Muscle layer of colon (tissue), 2 donors: ENCODE measurements at regions not wholly inside any gene's neighbourhood (a gene's known extent, or its start where the extent isn't known, plus 50 kb on each side); places are given as distances from the start of the nearest gene placed in this dataset.
"Not testable (repeated sequence)": the region's sequence is repeated elsewhere in the genome, so short reads cannot be mapped to it uniquely, and the experiment has no call there.

Experiments
- H3K27ac ChIP-seq: one replicate; pipeline ENCODE4 v1.7.0; 2013; ENCODE audit warnings: low read depth, mild to moderate bottlenecking, low read length, moderate library complexity
- H3K27me3 ChIP-seq, 2 donors: one replicate each; pipeline ENCODE4 v1.7.0; 2013; ENCODE audit warnings: low read length in 2 of 2, mild to moderate bottlenecking in 2 of 2; ENCODE audit not compliant: insufficient read depth in 2 of 2, control insufficient read depth in 1 of 2
- H3K36me3 ChIP-seq: one replicate; pipeline ENCODE4 v1.7.0; 2013; ENCODE audit warnings: mild to moderate bottlenecking, low read length; ENCODE audit not compliant: insufficient read depth
- H3K4me1 ChIP-seq: one replicate; pipeline ENCODE4 v1.7.0; 2013; ENCODE audit warnings: mild to moderate bottlenecking, low read length; ENCODE audit not compliant: insufficient read depth
- H3K4me3 ChIP-seq, 2 donors: one replicate each; pipeline ENCODE4 v1.7.0; 2013; ENCODE audit warnings: low read length in 2 of 2, low read depth in 1 of 2, mild to moderate bottlenecking in 1 of 2, moderate library complexity in 1 of 2
- H3K9ac ChIP-seq: one replicate; pipeline ENCODE4 v1.7.0; 2013; ENCODE audit warnings: low read length
- H3K9me3 ChIP-seq: one replicate; pipeline ENCODE4 v1.7.0; 2013; ENCODE audit warnings: mild to moderate bottlenecking, low read length
- donor health status: abdominal sarcoma.
- donor health status: Adenocarcinoma of cecum.

- no peak overlapping the region for H3K27ac ChIP-seq
- H3K4me3 ChIP-seq: no peak overlapping the region
- H3K27me3 ChIP-seq: peaks cover 0 to 11% of the 10 kb centered on the region in 2 donors
- no peaks in the 10 kb centered on the region for H3K36me3 ChIP-seq
- H3K9me3 ChIP-seq: no peaks in the 10 kb centered on the region
- no peaks in the 10 kb centered on the region for H3K4me1 ChIP-seq
- H3K9ac ChIP-seq: no peak overlapping the region
Observed at GRCh38 chr4:1571165-1572009, 112.7 kb downstream of the FAM53A start.

- H3K36me3 ChIP-seq: no peaks in the 10 kb centered on the region
- H3K9ac ChIP-seq: no peak overlapping the region
- no peak overlapping the region for H3K27ac ChIP-seq
- no peaks in the 10 kb centered on the region for H3K9me3 ChIP-seq
- H3K4me3 ChIP-seq: no peak overlapping the region
- peaks cover 0 to 18% of the 10 kb centered on the region in 2 donors for H3K27me3 ChIP-seq
- no peaks in the 10 kb centered on the region for H3K4me1 ChIP-seq
Observed at GRCh38 chr4:1570291-1571164, 113.6 kb downstream of the FAM53A start.

GRCh38 chr4:1569461-1570151 lies 114.5 kb downstream of the FAM53A start:
- H3K4me1 ChIP-seq: no peaks in the 10 kb centered on the region
- H3K36me3 ChIP-seq: no peaks in the 10 kb centered on the region
- no peak overlapping the region for H3K4me3 ChIP-seq
- H3K9me3 ChIP-seq: no peaks in the 10 kb centered on the region
- H3K27ac ChIP-seq: no peak overlapping the region
- no peak overlapping the region for H3K9ac ChIP-seq
- H3K27me3 ChIP-seq: peaks cover 7 to 27% of the 10 kb centered on the region in 2 donors

- H3K4me1 ChIP-seq: no peaks in the 10 kb centered on the region
- no peaks in the 10 kb centered on the region for H3K36me3 ChIP-seq
- no peak overlapping the region for H3K27ac ChIP-seq
- no peaks in the 10 kb centered on the region for H3K9me3 ChIP-seq
- H3K9ac ChIP-seq: no peak overlapping the region
- no peak overlapping the region for H3K4me3 ChIP-seq
- H3K27me3 ChIP-seq: peaks cover 7 to 34% of the 10 kb centered on the region in 2 donors
Observed at GRCh38 chr4:1568855-1569460, 115.2 kb downstream of the FAM53A start.

GRCh38 chr4:1567808-1568581 lies 116.1 kb downstream of the FAM53A start:
- Histone ChIP-seq H3K4me1 (no peaks in the 10 kb centered on the region), H3K9me3 (no peaks in the 10 kb centered on the region), H3K9ac (no peak overlapping the region), H3K4me3 (no peak overlapping the region), H3K27me3 (peaks cover 7 to 43% of the 10 kb centered on the region in 2 donors), H3K27ac (no peak overlapping the region), H3K36me3 (no peaks in the 10 kb centered on the region)

GRCh38 chr4:1567519-1567807 lies 116.7 kb downstream of the FAM53A start:
- Histone ChIP-seq H3K9ac (no peak overlapping the region), H3K9me3 (no peaks in the 10 kb centered on the region), H3K27me3 (peaks cover 7 to 49% of the 10 kb centered on the region in 2 donors), H3K4me3 (no peak overlapping the region), H3K36me3 (no peaks in the 10 kb centered on the region), H3K27ac (no peak overlapping the region), H3K4me1 (no peaks in the 10 kb centered on the region)

- Histone ChIP-seq H3K36me3 (no peaks in the 10 kb centered on the region), H3K9ac (no peak overlapping the region), H3K4me1 (no peaks in the 10 kb centered on the region), H3K27me3 (peaks cover 7 to 51% of the 10 kb centered on the region in 2 donors), H3K9me3 (no peaks in the 10 kb centered on the region), H3K27ac (no peak overlapping the region), H3K4me3 (no peak overlapping the region)
Observed at GRCh38 chr4:1566838-1567518, 117.1 kb downstream of the FAM53A start.

GRCh38 chr4:1566301-1566837 lies 117.7 kb downstream of the FAM53A start:
- H3K9ac ChIP-seq, H3K9me3 ChIP-seq, H3K27ac ChIP-seq, H3K4me3 ChIP-seq, H3K4me1 ChIP-seq, H3K36me3 ChIP-seq: not testable (repeated sequence)
- peaks cover 7 to 51% of the 10 kb centered on the region in 2 donors for H3K27me3 ChIP-seq

- Histone ChIP-seq H3K4me1 (no peaks in the 10 kb centered on the region), H3K27ac (no peak overlapping the region), H3K9me3 (no peaks in the 10 kb centered on the region), H3K27me3 (peaks cover 7 to 51% of the 10 kb centered on the region in 2 donors), H3K36me3 (no peaks in the 10 kb centered on the region), H3K9ac (no peak overlapping the region), H3K4me3 (no peak overlapping the region)
Observed at GRCh38 chr4:1565598-1566295, 118.4 kb downstream of the FAM53A start.
